ENCODE measurements at regions not wholly inside any gene's neighbourhood (a gene's known extent, or its start where the extent isn't known, plus 50 kb on each side); places are given as distances from the start of the nearest gene placed in this dataset.

GRCh38 chr5:143495821-143496275, 92.4 kb upstream of the NR3C1 start:
- TF ChIP-seq CTCF (IDR thresholded peaks at IDR 0.05) (no peak), POLR2A (IDR thresholded peaks at IDR 0.05) (no peak)
